Stomach (tissue), 8 donors: ENCODE measurements at regions not wholly inside any gene's neighbourhood (a gene's known extent, or its start where the extent isn't known, plus 50 kb on each side); places are given as distances from the start of the nearest gene placed in this dataset.

Source experiments
- DNase-seq, 2 donors: peaks; one replicate each; pipeline versions ENCODE4 v3.0.0 to v3.0.0-alpha.2; 2013 to 2019
- H3K27ac ChIP-seq, 5 donors: fragments of 200-600 bp in 4 of 5; sonication (generic) in 4 of 5; one replicate each; pipeline ENCODE4 v1.5.1; 2013 to 2019; ENCODE audit warnings: mild to moderate bottlenecking in 1 of 5, moderate library complexity in 1 of 5
- H3K27me3 ChIP-seq, 3 donors: fragments of 200-600 bp; sonication (generic); one replicate each; pipeline ENCODE4 v1.5.1; 2017 to 2019; ENCODE audit warnings: mixed run types in 1 of 3
- H3K36me3 ChIP-seq, 4 donors: fragments of 200-600 bp; sonication (generic); 1 replicate in 3 of 4; 2 replicates in 1 of 4; pipeline ENCODE4 v1.5.1; 2016 to 2019
- H3K4me1 ChIP-seq, 4 donors: fragments of 200-600 bp; sonication (generic); one replicate each; pipeline ENCODE4 v1.5.1; 2016 to 2019
- H3K4me3 ChIP-seq, 4 donors: fragments of 200-600 bp; sonication (generic) in 3 of 4; one replicate each; pipeline ENCODE4 v1.5.1; 2016 to 2019; ENCODE audit warnings: mild to moderate bottlenecking in 1 of 4
- H3K9me3 ChIP-seq, 4 donors: fragments of 200-600 bp; sonication (generic); one replicate each; pipeline ENCODE4 v1.5.1; 2016 to 2019
- CTCF ChIP-seq, 7 experiments: fragments of 450-650 bp in 4 of 7; fragments of 200-600 bp in 3 of 7; sonication (generic) in 3 of 7; IDR thresholded peaks; one replicate each; pipeline ENCODE4 v1.5.1; 2016 to 2019; ENCODE audit warnings: antibody characterized with exemption in 7 of 7, control low read depth in 2 of 7, mild to moderate bottlenecking in 1 of 7
- EP300 ChIP-seq: sonication (generic); formaldehyde crosslinking; IDR thresholded peaks from one replicate; pipeline ENCODE4 v1.6.1; 2017; ENCODE audit warnings: antibody characterized with exemption
- POLR2A ChIP-seq, 4 donors: fragments of 450-650 bp; IDR thresholded peaks; one replicate each; pipeline ENCODE4 v1.6.1; 2016; ENCODE audit warnings: antibody characterized with exemption in 4 of 4, control low read depth in 2 of 4, mild to moderate bottlenecking in 1 of 4, moderate library complexity in 1 of 4
- POLR2AphosphoS5 ChIP-seq, 3 donors: sonication (generic); formaldehyde crosslinking; IDR thresholded peaks; one replicate each; pipeline ENCODE4 v1.6.1; 2016; ENCODE audit warnings: antibody characterized with exemption in 3 of 3
- WGBS, 5 donors: extraction: QIAGEN DNeasy Blood & Tissue Kit in 3 of 5; methylation state at CpG; one replicate each; pipeline versions ENCODE4 v1.1.5 to v1.1.7; 2013 to 2018; 5-methylcytosine and 5-hydroxymethylcytosine counted together
- intact Hi-C: fragments of 100-400 bp; cut with DNase I; formaldehyde crosslinking; loops from one replicate; pipeline ENCODE4 v1.15.1; 2023; ENCODE audit warnings: low total_unique reads
- donor health status: healthy with polysubstance abuse.
- donor health status: Bipolar disorder and iron deficiency.
- donor health status: healthy.

GRCh38 chr3:152205097-152205593, 63.6 kb upstream of the MBNL1 start:
- H3K4me1 ChIP-seq, result peaks cover 9 to 47% (median 33%) of the 10 kb centered on the region in 4 donors
- no peak for TF ChIP-seq EP300
- TF ChIP-seq POLR2A (IDR thresholded peaks at IDR 0.05), result no peak
- no peak for TF ChIP-seq POLR2AphosphoS5 (IDR thresholded peaks at IDR 0.05)
- no peak for TF ChIP-seq CTCF (IDR thresholded peaks at IDR 0.05)
- peak in 1 of 2 donors; percentile 45 for DNase-seq
- H3K4me3 ChIP-seq, result peak overlapping the region in 3 of 4 donors; percentile 16 to 20 (median 16)
- WGBS, 5 donors, result 61 to 76% (median 71%) methylated on average over 3 of the region's 3 CpGs
- no peaks in the 10 kb centered on the region for H3K27me3 ChIP-seq
- intact Hi-C loops, result no loop called here
- no peaks in the 10 kb centered on the region for H3K9me3 ChIP-seq
- no peaks in the 10 kb centered on the region for H3K36me3 ChIP-seq
- H3K27ac ChIP-seq, result peak overlapping the region in 4 of 5 donors; percentile 72 to 83 (median 74)

DNA sequence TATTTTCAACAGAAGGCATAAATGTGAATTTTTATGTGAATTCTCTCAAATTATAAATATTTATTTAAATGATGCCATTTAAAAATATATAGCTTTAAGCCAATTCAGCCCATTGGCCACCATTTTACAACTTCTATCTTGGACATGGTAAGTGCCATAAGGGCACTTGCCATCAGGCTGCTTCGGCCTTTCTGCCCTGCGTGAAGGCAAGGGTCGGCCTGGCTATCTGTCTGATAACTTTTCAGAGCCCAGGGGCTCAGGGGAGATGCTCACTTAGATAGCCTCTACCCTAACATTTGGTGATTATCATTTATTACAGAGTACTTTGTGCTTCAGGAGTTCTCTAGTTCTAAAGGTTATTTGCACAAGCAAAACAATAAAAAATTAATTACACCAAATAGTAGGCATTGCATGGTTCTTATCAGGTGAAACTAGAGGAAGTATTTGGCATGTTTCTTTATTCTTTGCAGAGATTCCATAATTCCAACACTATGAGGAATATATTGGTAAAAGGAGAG, 62.4 kb upstream of the MBNL1 start:
- no peaks in the 10 kb centered on the region for H3K27me3 ChIP-seq
- no peaks in the 10 kb centered on the region for H3K36me3 ChIP-seq
- intact Hi-C loops, result no loop called here
- no peaks in the 10 kb centered on the region for H3K9me3 ChIP-seq
- no peak for TF ChIP-seq POLR2A (IDR thresholded peaks at IDR 0.05)
- no peak for TF ChIP-seq POLR2AphosphoS5 (IDR thresholded peaks at IDR 0.05)
- TF ChIP-seq CTCF (IDR thresholded peaks at IDR 0.05), result no peak
- no peak for TF ChIP-seq EP300
- peak overlapping the region in 1 of 5 donors; percentile 76 for H3K27ac ChIP-seq
- peaks cover 6 to 36% (median 24%) of the 10 kb centered on the region in 4 donors for H3K4me1 ChIP-seq
- 86 to 94% (median 91%) methylated on average over 3 of the region's 3 CpGs for WGBS, 5 donors
- no peak overlapping the region for H3K4me3 ChIP-seq
- DNase-seq, result no peak

DNA sequence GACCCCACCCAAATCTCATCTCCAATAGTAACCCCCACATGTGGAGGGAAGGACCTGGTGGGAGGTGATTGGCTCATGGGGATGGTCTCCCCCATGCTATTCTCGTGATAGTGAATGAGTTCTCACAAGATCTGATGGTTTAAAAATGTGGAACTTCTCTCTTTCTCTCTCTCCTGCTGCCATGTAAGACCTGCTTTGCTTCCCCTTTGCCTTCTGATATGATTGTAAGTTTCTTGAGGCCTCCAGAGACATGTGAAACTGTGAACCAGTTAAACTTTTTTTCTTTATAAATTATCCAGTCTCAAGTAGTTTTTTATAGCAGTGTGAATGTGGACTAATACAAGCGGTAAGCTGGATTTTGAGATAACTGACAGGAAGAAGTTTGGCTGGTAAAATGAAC, 60.3 kb upstream of the MBNL1 start:
- WGBS, 5 donors, result 87 to 92% (median 90%) methylated on average over 2 of the region's 2 CpGs
- intact Hi-C loops, result no loop called here
- Histone ChIP-seq H3K27ac (no peak overlapping the region), H3K36me3 (no peaks in the 10 kb centered on the region), H3K9me3 (no peaks in the 10 kb centered on the region), H3K4me1 (peaks cover 0 to 14% (median 11%) of the 10 kb centered on the region in 4 donors), H3K27me3 (no peaks in the 10 kb centered on the region), H3K4me3 (no peak overlapping the region)
- no peak for TF ChIP-seq CTCF (IDR thresholded peaks at IDR 0.05)
- no peak for TF ChIP-seq POLR2AphosphoS5 (IDR thresholded peaks at IDR 0.05)
- TF ChIP-seq EP300, result no peak
- no peak for TF ChIP-seq POLR2A (IDR thresholded peaks at IDR 0.05)
- no peak for DNase-seq

- H3K36me3 ChIP-seq, result no peaks in the 10 kb centered on the region
- no peaks in the 10 kb centered on the region for H3K27me3 ChIP-seq
- no peaks in the 10 kb centered on the region for H3K9me3 ChIP-seq
- WGBS, 5 donors, result 85 to 94% (median 93%) methylated on average over 2 of the region's 2 CpGs
- no peak overlapping the region for H3K4me3 ChIP-seq
- TF ChIP-seq CTCF (IDR thresholded peaks at IDR 0.05), result no peak
- no peak for TF ChIP-seq POLR2A (IDR thresholded peaks at IDR 0.05)
- no peak for TF ChIP-seq POLR2AphosphoS5 (IDR thresholded peaks at IDR 0.05)
- TF ChIP-seq EP300, result no peak
- H3K27ac ChIP-seq, result no peak overlapping the region
- no peak for DNase-seq
- intact Hi-C loops, result no loop called here
- peaks cover 0 to 11% (median 6%) of the 10 kb centered on the region in 4 donors for H3K4me1 ChIP-seq
These were observed 59.7 kb upstream of the MBNL1 start for GRCh38 chr3:152209060-152209459.
